GM21360 (cell line): ENCODE measurements at regions not wholly inside any gene's neighbourhood (a gene's known extent, or its start where the extent isn't known, plus 50 kb on each side); places are given as distances from the start of the nearest gene placed in this dataset.
"Not testable (repeated sequence)": the region's sequence is repeated elsewhere in the genome, so short reads cannot be mapped to it uniquely, and the experiment has no call there.

Source experiments
- ATAC-seq: cut with Tn5 transposase; IDR thresholded peaks from one replicate; pipeline ENCODE4 v1.9.1; 2021; ENCODE audit warnings: mild to moderate bottlenecking, moderate library complexity; ENCODE audit not compliant: unreplicated experiment

DNA sequence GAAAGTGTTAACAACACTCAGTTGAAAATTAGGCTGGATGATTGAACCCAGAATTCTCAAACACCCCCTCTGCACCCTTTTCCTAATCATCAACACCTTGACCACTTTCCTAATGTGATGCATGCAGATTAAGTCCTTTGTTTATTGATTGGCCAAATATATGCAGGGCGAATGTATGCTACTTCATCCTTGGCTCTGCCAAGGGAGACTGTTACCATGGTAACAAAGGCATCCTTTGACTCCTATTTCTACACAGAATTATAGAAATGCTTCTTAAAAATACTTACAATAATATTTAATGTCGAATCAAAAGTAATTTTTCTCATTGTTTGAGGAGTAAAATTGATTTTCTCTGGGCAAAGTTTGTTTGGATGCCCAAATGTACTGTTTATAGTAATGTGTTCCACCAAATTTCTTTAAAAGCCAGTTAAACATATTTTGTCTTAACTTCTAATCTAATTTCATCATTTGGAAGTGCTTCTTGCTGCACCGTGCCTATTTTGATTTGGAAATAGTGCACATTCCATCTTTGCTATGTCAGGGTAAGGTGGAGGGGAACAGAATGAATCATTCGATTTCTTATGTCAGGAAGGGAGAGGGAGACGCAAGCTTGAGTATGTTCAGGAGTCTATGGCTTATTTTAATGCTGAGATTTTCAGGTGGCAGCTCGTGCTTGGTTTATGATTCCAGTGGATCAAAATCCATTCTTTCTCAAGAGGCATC, 1384.3 kb upstream of the WWC1 start:
- ATAC-seq: no peak

- no peak for ATAC-seq
Measured at GRCh38 chr5:166909040-166909439, 1382.4 kb upstream of the WWC1 start.

DNA sequence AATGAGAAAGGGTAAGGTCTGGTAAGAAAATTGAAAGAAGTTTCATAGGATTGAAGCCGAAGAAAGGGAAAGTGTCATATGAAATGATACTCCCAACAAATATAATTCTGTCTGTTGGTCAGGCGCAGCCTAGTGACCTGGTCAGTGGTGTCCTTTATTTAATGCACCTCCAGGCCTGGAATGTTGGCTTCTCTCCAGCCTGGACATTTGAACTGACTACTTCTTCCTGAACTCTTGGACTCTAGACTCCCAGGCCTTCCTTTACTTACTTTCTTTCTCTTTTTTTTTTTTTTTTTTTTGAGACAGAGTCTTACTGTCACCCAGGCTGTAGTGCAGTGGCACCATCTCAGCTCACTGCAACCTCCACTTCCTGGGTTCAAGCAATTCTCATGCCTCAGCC, 1381.5 kb upstream of the WWC1 start:
- ATAC-seq: no peak

- ATAC-seq: no peak
Measured at GRCh38 chr5:166910995-166911394, 1380.5 kb upstream of the WWC1 start.

DNA sequence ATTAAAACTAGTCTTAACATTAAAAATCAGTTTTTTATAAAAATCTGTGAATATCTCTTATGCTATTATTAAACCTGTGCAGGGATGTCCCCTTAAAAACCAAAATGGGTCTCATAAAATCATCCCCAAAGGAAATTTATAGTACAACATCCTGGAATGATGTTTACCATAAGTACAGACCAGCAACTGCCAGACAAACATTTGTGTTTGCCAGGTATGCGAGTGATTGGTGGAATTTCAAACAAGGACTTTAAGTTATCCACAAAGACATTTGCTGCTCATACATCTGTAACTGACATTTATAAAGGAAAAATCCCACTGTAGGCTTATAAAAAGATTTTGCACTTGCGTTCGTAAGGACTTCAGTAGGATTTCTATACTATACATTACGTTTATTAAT, 1375.4 kb upstream of the WWC1 start:
- ATAC-seq: no peak

DNA sequence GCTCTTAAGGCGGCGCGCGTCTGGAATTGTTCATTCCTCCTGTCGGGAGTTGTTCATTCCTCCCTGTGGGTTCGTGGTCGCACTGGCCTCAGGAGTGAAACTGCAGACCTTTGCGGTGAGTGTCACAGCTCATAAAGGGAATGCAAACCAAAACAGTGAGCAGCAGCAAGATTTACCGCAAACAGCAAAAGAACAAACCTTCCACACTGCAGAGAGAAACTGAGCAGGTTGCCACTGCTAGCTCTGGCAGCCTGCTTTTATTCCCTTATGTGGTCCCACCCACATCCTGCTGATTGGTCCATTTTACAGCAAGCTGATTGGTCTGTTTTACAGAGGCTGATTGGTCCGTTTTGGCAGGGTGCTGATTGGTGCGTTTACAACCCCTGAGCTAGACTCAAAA, 1365.3 kb upstream of the WWC1 start:
- ATAC-seq: no peak

GRCh38 chr5:166926806-166927475, 1364.5 kb upstream of the WWC1 start:
- ATAC-seq: not testable (repeated sequence)

- ATAC-seq: no peak
Measured at GRCh38 chr5:166936351-166936750, 1355.1 kb upstream of the WWC1 start.

DNA sequence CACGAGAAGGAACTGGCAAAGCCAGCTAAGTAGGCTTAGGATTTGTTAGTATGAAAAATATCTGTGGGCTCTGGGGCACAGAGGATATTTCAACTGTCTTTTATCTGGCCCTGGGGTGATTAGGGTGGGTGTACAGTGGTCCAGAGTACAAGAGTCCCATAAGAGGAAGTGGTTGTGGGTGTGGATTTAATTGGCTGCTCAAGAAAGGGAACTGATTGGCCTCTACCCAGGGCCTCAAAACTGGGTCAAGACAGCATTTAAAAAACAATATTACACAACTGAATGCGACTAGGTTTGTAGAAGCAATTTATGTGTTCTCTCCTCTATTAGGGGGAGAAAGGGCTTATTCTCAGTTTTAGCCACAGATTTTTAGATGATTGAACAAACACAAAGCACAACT, 1353.4 kb upstream of the WWC1 start:
- no peak for ATAC-seq

- no peak for ATAC-seq
Measured at GRCh38 chr5:166942948-166943347, 1348.5 kb upstream of the WWC1 start.

- no peak for ATAC-seq
Measured at GRCh38 chr5:166947045-166947444, 1344.4 kb upstream of the WWC1 start.

- no peak for ATAC-seq
Measured at GRCh38 chr5:166948679-166949078, 1342.8 kb upstream of the WWC1 start.

DNA sequence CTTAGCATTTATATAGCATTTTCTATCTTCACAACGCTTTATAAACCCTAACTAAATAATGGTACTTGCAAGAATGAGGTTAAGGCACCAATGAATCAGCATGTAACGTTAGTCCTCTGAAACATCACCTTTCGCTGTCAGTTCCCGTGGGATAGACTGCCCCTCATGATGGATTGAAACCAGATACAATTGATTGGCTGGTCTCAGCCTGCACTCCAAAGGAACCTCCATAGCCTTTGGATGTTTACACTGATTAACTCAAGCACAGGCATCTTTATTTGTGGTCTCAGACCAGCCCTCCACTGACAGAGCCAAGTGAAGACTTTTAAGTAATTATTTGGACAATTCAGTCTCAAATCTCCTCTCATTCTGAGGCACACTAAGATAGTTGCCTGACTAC, 1339.4 kb upstream of the WWC1 start:
- ATAC-seq: no peak

GRCh38 chr5:166957782-166958181, 1333.7 kb upstream of the WWC1 start:
- ATAC-seq: no peak

- no peak for ATAC-seq
Measured at GRCh38 chr5:166959766-166960165, 1331.7 kb upstream of the WWC1 start.

- no peak for ATAC-seq
Measured at GRCh38 chr5:166961028-166961427, 1330.4 kb upstream of the WWC1 start.

- no peak for ATAC-seq
Measured at GRCh38 chr5:166961913-166962312, 1329.5 kb upstream of the WWC1 start.

GRCh38 chr5:166962461-166962860, 1329.0 kb upstream of the WWC1 start:
- no peak for ATAC-seq

DNA sequence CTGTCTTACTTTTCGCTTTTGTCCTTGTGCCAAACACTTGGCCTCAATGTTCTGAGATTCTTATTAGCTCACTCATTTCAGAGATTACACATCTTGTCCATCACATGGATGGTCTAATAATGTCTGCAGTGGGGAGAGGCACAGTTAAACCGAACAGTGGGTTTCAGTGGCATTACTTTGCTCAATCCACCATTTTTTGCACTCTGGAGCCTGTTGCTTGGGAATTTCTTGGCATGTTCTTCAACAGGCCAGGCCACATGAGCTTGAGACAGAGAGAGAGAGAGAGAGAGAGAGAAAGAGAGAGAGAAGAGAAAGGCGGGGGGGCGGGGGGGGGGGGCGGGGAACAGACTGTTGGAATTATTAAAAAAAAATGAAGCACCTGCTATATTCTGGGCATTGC, 1327.8 kb upstream of the WWC1 start:
- ATAC-seq: no peak

GRCh38 chr5:166977911-166978422, 1313.5 kb upstream of the WWC1 start:
- no peak for ATAC-seq

- no peak for ATAC-seq
Measured at GRCh38 chr5:166979307-166979895, 1312.0 kb upstream of the WWC1 start.

GRCh38 chr5:166980666-166981065, 1310.8 kb upstream of the WWC1 start:
- no peak for ATAC-seq
